ENCODE measurements at regions not wholly inside any gene's neighbourhood (a gene's known extent, or its start where the extent isn't known, plus 50 kb on each side); places are given as distances from the start of the nearest gene placed in this dataset.
A peak's percentile ranks its signal among the peaks of the same experiment; 100 is the strongest.
"Not testable (repeated sequence)": the region's sequence is repeated elsewhere in the genome, so short reads cannot be mapped to it uniquely, and the experiment has no call there.

DNA sequence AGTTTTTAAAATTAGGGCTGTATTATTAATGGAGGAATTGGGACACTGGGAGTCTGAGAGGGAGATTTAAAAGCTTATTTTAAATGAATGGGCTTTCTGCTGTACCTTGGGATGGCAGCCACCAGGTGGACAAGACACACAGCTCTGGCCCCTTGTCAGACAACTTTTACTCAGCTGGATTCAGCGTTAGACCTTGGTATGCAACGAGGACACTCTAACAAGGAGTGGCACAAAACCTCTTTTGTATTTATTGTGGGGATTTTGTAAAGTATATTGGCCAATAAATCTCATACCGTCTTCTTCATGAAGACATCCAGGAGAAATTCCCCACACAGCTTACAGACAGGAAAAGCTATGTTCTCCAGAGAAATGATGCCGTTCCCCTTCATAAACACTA, 105.7 kb downstream of the LCA5 start:
- no peak for FAIRE-seq

DNA sequence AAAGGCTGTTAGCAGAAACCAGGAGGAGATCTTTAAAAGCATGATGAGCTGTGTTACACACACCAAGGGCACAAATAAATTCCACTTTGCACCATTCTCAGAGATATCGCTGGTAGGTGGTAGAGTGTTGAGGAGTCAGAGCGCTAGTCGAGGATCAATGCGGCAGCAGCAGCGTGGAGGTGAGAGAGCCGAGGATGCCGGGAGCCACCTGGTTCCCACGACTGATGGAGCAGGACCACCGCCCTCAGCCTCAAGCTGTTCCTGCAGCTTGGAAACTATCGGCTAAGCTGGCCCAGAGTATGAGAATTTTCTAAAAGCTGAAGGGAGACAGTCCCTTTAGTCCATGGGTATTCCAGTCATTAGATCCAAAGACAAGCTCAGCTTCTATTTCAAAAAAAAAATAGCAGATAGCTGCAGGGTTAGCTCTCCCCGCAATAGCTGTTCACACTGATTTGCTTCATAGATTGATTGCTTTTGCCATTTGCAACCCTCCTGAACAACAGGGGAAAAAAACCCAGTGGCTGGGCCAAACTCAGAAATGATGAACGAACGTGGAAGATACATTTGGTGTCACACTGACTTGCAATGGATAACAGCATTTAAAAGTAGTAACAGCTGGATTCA, 106.2 kb downstream of the LCA5 start:
- no peak for FAIRE-seq

DNA sequence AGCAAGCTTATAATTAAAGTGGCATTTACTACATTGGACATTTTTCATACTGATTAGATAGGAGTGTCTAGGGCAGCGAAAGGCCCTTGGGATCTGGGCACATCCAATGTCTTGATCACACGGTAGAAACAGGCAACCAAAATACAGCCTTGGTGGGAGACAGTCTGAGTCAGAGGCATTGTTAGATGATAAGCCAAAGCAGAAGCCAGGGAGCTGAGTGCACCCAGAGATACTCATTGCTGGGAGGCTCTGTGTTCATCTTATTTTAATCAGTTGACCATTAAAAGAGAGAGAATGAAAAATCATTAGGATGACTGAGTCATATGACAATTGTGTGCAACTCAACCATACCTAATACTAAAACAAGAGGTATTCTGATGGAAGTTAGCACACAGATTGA, 109.5 kb downstream of the LCA5 start:
- FAIRE-seq: no peak

DNA sequence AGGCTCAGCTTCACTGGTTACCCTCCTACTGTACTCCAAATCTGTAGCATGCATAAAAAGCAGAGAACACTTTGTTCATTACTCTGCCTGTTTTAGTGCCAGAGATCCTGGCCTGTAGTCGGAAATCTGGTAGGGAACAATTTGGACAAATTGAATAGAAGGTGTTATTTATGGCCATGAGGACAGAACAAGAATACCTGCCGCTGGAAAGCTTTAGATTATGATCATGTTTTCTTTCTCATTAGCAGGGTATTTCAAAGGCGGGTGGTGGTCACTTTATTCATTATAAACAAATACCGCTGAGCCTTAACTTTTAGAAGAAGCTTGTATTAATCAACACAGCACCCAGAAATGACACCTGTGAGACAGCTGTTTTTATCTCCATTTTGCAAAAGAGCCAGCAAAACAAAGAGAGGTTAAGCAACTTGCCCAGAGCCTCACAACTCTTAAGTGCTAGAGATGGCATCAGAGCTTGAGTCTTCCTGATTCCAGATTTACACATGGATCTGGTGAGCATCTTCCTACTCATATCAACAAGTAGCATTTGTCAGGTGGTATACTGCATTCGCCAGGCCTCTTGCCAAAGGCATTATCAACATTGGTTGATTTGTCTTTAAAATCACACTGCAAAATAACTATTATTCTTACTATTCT, 110.5 kb downstream of the LCA5 start:
- no peak for FAIRE-seq

DNA sequence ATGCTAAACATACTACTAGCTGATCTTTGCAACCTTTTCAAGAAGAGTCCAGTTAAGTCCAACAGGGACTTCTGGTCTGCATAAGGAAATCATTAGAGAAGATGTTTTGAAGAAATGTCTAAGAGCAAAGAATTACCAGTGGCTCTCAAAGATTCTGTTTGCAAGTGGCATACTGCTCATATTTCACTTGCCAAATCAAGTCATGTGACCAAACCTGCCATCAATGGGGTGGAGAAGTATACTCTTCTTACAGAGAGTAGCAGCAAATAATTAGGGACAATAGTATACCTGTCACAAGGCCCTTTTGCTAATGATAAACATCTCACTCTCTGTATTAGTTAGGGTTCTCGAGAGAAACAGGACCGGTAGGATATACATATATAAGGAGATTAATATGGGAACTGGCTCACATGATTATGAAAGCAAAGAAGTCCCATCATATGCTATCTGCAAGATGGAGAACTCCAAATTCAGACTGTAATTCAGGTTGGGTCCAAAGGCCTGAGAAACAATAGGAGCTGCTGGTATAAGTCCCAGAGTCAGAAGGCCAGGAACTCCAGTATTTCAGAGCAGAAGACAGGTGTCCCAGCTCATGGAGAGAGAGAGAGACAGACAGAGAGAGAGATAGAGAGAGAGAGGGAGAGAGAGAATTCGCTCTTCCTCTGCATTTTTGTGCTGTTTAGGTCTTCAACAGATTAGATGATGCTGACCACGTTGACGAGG, 111.5 kb downstream of the LCA5 start:
- no peak for FAIRE-seq

DNA sequence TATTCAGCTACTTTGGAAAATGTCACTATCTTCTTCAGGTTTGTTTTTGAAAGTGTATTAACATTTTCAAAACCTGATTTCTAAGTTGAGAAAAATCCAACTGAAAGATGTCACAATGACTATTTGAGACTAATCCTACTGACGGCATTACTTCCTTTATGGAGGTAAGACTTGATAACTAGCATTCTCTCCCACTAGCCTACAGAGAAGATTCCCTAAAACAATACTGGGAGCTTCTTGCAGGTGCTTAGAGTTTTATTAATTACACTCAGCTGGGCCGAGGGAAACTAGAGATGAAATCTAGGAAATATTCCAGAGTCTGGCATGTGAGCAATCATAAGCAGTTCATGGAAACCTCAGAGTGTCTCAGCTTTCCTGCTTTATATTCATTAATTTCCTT, 114.0 kb downstream of the LCA5 start:
- no peak for FAIRE-seq

- peak; percentile 86 for FAIRE-seq
Observed at GRCh38 chr6:79422666-79423065, 114.6 kb downstream of the LCA5 start.

DNA sequence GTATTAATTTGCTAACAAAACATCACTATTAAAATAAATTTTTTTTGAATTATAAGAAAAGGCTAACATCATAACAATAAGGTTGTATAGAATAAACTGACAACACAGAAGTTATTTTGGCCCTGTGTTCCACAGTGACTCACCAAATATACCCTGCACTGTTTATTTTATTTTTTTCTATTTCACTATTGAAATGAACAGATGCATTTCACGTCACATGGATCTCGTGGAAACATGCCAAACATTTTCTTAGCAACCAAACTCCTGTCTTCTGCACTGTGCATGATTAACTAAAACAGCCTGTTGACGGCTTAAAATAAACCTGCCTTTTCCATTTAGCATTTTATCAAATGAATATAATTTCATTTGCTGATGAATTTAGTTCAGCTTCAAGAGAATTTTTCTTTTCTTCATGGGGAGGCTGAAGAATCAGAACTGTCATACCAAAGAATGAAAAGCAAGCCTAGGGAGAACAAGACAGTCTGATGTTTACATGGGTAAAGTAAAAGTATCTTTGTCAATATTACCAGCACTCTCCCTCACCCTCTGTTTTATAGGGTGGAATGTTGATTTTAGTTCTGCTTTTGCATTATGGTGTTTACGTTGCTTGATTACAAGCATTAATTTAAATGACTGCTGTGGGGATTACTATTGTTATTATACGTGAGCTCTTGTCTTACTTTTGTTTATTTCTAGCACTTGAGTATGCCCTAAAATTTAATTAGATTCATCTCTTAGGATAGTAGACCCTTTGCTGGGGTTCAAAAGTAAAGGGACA, 115.3 kb downstream of the LCA5 start:
- peak; percentile 99 for FAIRE-seq

- FAIRE-seq: no peak
Observed at GRCh38 chr6:79421001-79421411, 116.2 kb downstream of the LCA5 start.

DNA sequence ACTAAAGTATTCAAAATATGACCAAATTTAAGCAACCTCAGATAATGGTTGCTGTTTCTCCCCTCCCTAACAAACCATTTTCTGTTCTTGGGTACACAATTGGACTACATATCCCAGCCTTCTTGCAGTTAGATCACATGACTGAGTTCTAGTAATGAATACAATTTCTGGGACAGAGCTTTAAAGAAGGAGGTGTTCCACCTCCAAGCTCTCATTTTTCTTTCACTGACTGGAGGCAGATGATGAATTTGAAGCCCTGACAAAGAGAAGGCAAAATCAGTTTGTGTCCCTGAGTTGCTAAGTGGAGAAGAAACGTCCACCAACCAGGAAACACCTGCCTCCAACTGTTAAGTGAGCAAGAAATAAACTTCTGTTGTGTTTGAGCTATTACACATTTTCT, 117.2 kb downstream of the LCA5 start:
- FAIRE-seq: peak; percentile 82

- FAIRE-seq: no peak
Observed at GRCh38 chr6:79416931-79417330, 120.3 kb downstream of the LCA5 start.

DNA sequence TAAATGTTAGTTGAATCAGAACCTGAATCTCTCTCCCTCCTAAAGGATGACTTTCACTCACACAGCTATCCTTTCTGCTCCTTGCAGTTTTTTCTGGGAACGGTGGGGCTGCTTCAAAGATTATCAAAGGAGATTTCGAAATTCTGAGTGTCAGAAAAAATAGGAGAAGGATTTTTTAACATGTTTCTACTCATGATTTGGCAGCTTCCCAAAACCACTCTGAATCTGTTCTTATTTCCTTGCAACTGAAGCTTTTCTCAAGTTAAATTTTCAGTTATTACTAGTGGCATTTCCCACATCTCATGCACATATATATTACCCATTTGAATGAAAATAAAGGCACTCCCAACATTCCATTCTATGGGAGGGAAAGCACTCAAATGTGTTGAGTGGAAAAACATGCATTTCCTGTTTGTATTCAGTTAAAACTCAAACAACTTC, 123.6 kb downstream of the LCA5 start:
- no peak for FAIRE-seq

GRCh38 chr6:79410806-79411205, 126.4 kb downstream of the LCA5 start:
- no peak for FAIRE-seq

GRCh38 chr6:79408256-79408974, 128.8 kb downstream of the LCA5 start:
- FAIRE-seq: no peak

GRCh38 chr6:79404677-79405076, 132.6 kb downstream of the LCA5 start:
- no peak for FAIRE-seq

GRCh38 chr6:79404261-79404660, 133.0 kb downstream of the LCA5 start:
- no peak for FAIRE-seq

- no peak for FAIRE-seq
Observed at GRCh38 chr6:79403563-79403962, 133.7 kb downstream of the LCA5 start.

- FAIRE-seq: no peak
Observed at GRCh38 chr6:79403086-79403485, 134.1 kb downstream of the LCA5 start.

- no peak for FAIRE-seq
Observed at GRCh38 chr6:79399499-79399898, 137.7 kb downstream of the LCA5 start.

DNA sequence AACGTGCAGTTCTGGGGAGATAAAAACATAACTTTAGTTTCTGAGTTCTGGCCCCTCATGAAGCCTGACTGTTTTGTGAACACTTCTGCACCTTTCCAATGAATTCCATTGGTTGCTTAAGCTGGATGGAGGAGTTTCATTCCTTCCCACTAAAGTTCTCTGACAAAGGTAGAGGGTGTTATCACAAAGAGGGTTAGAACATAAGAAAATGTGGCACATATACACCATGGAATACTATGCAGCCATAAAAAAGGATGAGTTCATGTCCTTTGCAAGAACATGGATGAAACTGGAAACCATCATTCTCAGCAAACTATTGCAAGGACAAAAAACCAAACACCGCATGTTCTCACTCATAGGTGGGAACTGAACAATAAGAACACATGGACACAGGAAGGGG, 138.6 kb downstream of the LCA5 start:
- FAIRE-seq: not testable (repeated sequence)

DNA sequence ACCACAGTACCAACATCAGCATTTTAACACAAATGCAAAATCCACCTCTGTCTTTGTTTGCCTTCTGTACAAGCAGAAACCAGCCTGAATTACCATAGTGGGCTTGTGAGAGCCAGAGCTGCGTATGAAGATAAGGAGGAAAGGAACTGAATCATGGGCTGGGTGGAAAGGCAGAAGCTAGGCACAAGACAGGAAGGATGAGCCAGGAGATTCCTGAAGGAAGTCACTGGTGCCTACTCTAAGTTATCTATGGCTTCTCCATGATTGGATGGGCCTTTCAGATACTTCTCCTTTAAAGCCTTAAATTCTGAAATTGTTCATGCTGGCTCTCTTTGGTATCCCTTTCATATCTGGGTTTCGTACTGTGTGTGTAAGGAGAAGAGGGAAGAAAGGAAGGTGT, 140.6 kb downstream of the LCA5 start:
- FAIRE-seq: no peak

DNA sequence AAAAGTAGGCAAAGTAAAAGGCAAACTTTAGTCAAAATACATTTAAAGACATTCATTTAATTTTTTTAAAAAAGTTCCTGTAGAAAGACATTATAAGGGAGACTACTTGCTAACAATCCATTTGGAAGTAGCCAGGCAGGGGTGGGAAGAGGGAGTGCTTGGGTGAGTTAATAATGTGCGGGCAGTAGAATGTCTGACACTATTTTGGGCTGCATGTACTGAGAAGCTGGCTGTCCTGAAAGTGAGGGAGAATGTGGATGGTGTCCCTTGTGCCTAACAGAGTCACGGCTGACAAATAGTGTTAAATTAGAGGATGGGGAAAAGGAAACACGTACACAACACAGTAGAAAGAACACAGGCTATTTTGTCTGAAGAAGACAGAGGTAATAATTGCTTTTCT, 142.5 kb downstream of the LCA5 start:
- no peak for FAIRE-seq

- no peak for FAIRE-seq
Observed at GRCh38 chr6:79392094-79392493, 145.1 kb downstream of the LCA5 start.
